CD14-positive monocyte (primary cell): ENCODE measurements at regions not wholly inside any gene's neighbourhood (a gene's known extent, or its start where the extent isn't known, plus 50 kb on each side); places are given as distances from the start of the nearest gene placed in this dataset.
A peak's percentile ranks its signal among the peaks of the same experiment; 100 is the strongest.

Source experiments
- DNase-seq, 3 donors: peaks; one replicate each; pipeline ENCODE4 v3.0.0-alpha.2; 2011 to 2022
- H2AFZ ChIP-seq: 2 replicates; pipeline ENCODE4 v1.6.0; 2012; ENCODE audit warnings: mild to moderate bottlenecking, low read depth, low read length, inconsistent platforms; ENCODE audit not compliant: insufficient read depth, poor library complexity, severe bottlenecking
- H3K27ac ChIP-seq, 2 donors: 1 replicate in 1 of 2; 2 replicates in 1 of 2; pipeline ENCODE4 v1.5.1; 2012 to 2013; ENCODE audit warnings: low read length in 2 of 2, control low read depth in 1 of 2, inconsistent platforms in 1 of 2, low read depth in 1 of 2, mild to moderate bottlenecking in 1 of 2
- H3K27me3 ChIP-seq, 2 donors: one replicate each; pipeline versions ENCODE4 v1.6.0 to v1.6.1; 2011 to 2013; ENCODE audit warnings: low read length in 2 of 2; ENCODE audit not compliant: control insufficient read depth in 2 of 2, insufficient read depth in 2 of 2
- H3K36me3 ChIP-seq, 2 donors: replicated peaks in 1 of 2; 1 replicate in 1 of 2; 2 replicates in 1 of 2; pipeline versions ENCODE4 v1.5.1 to v1.6.1; 2012 to 2013; ENCODE audit warnings: low read length in 2 of 2, control low read depth in 1 of 2, inconsistent platforms in 1 of 2, mild to moderate bottlenecking in 1 of 2; ENCODE audit not compliant: insufficient read depth in 2 of 2, control insufficient read depth in 1 of 2
- H3K4me1 ChIP-seq, 2 donors: 1 replicate in 1 of 2; 2 replicates in 1 of 2; pipeline versions ENCODE4 v1.5.1 to v1.6.1; 2012 to 2013; ENCODE audit warnings: low read length in 2 of 2, control low read depth in 1 of 2, inconsistent platforms in 1 of 2, mild to moderate bottlenecking in 1 of 2, moderate library complexity in 1 of 2; ENCODE audit not compliant: insufficient read depth in 2 of 2, control insufficient read depth in 1 of 2
- H3K4me2 ChIP-seq: replicated peaks from 2 replicates; pipeline ENCODE3; 2012; ENCODE audit warnings: low read length, moderate library complexity, mild to moderate bottlenecking; ENCODE audit not compliant: poor library complexity, severe bottlenecking; ENCODE audit errors: extremely low read depth
- H3K4me3 ChIP-seq, 3 experiments: fragments of 200-600 bp in 1 of 3; sonication (generic) in 1 of 3; replicated peaks in 1 of 3; 1 replicate in 2 of 3; 2 replicates in 1 of 3; pipeline ENCODE4 v1.5.1; 2011 to 2013; ENCODE audit warnings: low read length in 3 of 3, mild to moderate bottlenecking in 3 of 3, control low read depth in 2 of 3, low read depth in 2 of 3, inconsistent platforms in 1 of 3, moderate library complexity in 1 of 3
- H3K79me2 ChIP-seq: 2 replicates; pipeline ENCODE4 v1.6.0; 2012; ENCODE audit warnings: mild to moderate bottlenecking, control low read depth, inconsistent platforms, low read length, moderate library complexity; ENCODE audit not compliant: insufficient read depth
- H3K9ac ChIP-seq: 2 replicates; pipeline ENCODE4 v1.6.0; 2017; ENCODE audit warnings: low read length, mild to moderate bottlenecking; ENCODE audit not compliant: insufficient read depth, poor library complexity, severe bottlenecking
- H3K9me3 ChIP-seq, 2 donors: replicated peaks in 1 of 2; 1 replicate in 1 of 2; 2 replicates in 1 of 2; pipeline versions ENCODE4 v1.5.1 to v1.6.1; 2012 to 2013; ENCODE audit warnings: low read length in 2 of 2, control low read depth in 1 of 2; ENCODE audit not compliant: control insufficient read depth in 1 of 2, insufficient read depth in 1 of 2
- H4K20me1 ChIP-seq: 2 replicates; pipeline ENCODE4 v1.6.0; 2012; ENCODE audit warnings: mild to moderate bottlenecking, low read length, control low read depth, moderate library complexity; ENCODE audit not compliant: insufficient read depth
- H3K27ac Mint-ChIP-seq, 7 donors: one replicate each; pipeline ENCODE4 v1.8.0; 2020; ENCODE audit warnings: mild to moderate bottlenecking in 7 of 7, mixed read lengths in 7 of 7, moderate library complexity in 6 of 7, inconsistent platforms in 2 of 7
- H3K27me3 Mint-ChIP-seq, 3 donors: one replicate each; pipeline ENCODE4 v1.8.0; 2021 to 2022; ENCODE audit warnings: low read depth in 3 of 3, mild to moderate bottlenecking in 3 of 3, mixed read lengths in 3 of 3, moderate library complexity in 3 of 3, inconsistent platforms in 1 of 3
- H3K36me3 Mint-ChIP-seq, 2 donors: one replicate each; pipeline ENCODE4 v1.8.0; 2020; ENCODE audit warnings: mixed read lengths in 2 of 2, inconsistent platforms in 1 of 2, mild to moderate bottlenecking in 1 of 2
- H3K4me1 Mint-ChIP-seq: one replicate; pipeline ENCODE4 v1.8.0; 2020; ENCODE audit warnings: mild to moderate bottlenecking, mixed read lengths
- H3K4me3 Mint-ChIP-seq, 2 donors: one replicate each; pipeline ENCODE4 v1.8.0; 2020; ENCODE audit warnings: mild to moderate bottlenecking in 2 of 2, mixed read lengths in 2 of 2, moderate library complexity in 1 of 2
- H3K9me3 Mint-ChIP-seq, 7 donors: one replicate each; pipeline ENCODE4 v1.8.0; 2020 to 2022; ENCODE audit warnings: mixed read lengths in 7 of 7, mild to moderate bottlenecking in 6 of 7, moderate library complexity in 6 of 7, inconsistent platforms in 2 of 7
- CTCF ChIP-seq: fragments of 200-600 bp; IDR thresholded peaks from one replicate; pipeline ENCODE4 v1.8.0; 2022; ENCODE audit warnings: antibody characterized with exemption, mild to moderate bottlenecking
- WGBS: methylation state at CpG from one replicate; pipeline ENCODE4 v1.1.5; 2013; ENCODE audit warnings: missing lambda C conversion rate; ENCODE audit not compliant: insufficient coverage; 5-methylcytosine and 5-hydroxymethylcytosine counted together
- intact Hi-C, 2 donors: fragments of 100-400 bp; cut with micrococcal nuclease; formaldehyde crosslinking; loops; one replicate each; pipeline versions ENCODE4 v1.15.0 to v1.15.1; 2023

DNA sequence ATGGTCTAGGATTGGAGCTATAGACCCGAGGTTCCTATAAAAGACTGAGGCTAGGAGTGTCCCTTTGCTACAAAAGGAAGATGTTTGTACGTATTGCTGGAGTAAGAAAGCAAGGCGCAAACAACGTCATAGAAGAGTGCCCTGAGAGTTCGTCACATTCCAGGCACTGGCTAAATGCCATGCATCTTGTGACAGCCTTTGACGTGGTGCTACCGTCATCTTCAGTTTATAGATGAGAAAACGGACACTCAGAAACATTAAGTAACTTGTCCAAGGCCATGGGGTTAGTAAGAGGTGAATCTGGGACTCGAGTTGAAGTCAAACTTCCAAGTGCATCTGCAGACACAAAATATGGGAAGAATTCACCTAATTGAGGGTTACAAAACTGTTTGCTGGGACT, 104.2 kb upstream of the SLC45A1 start:
- WGBS, result 72% methylated on average over 5 of the region's 9 CpGs
- Histone ChIP-seq H3K27me3 (peaks cover 0 to 24% of the 10 kb centered on the region in 2 donors), H3K9ac (no peak overlapping the region), H3K4me2 (no peak overlapping the region), H4K20me1 (no peaks in the 10 kb centered on the region), H3K27ac (no peak overlapping the region), H3K79me2 (no peaks in the 10 kb centered on the region), H2AFZ (no peak overlapping the region), H3K4me3 (no peak overlapping the region), H3K9me3 (no peaks in the 10 kb centered on the region), H3K4me1 (peaks cover 49 to 61% of the 10 kb centered on the region in 2 donors), H3K36me3 (no peaks in the 10 kb centered on the region)
- intact Hi-C loops, result no loop called here
- peak overlapping the region in 1 of 2 donors; percentile 36 for H3K4me3 Mint-ChIP-seq
- peak overlapping the region in 2 of 7 donors; percentile 43 to 71 for H3K27ac Mint-ChIP-seq
- DNase-seq, result peak in 1 of 3 donors; percentile 30
- H3K4me1 Mint-ChIP-seq, result peaks cover 63% of the 10 kb centered on the region
- peaks cover 15 to 36% (median 23%) of the 10 kb centered on the region in 3 donors for H3K27me3 Mint-ChIP-seq
- H3K36me3 Mint-ChIP-seq, result peaks cover 3 to 5% of the 10 kb centered on the region in 2 donors
- no peak for TF ChIP-seq CTCF
- H3K9me3 Mint-ChIP-seq, result peaks cover 0 to 2% (median 0%) of the 10 kb centered on the region in 7 donors

- peak overlapping the region in 3 of 7 donors; percentile 36 to 71 (median 46) for H3K27ac Mint-ChIP-seq
- Histone ChIP-seq H2AFZ (peak overlapping the region; percentile 7), H3K79me2 (no peaks in the 10 kb centered on the region), H3K4me2 (no peak overlapping the region), H3K27ac (no peak overlapping the region), H3K4me1 (peaks cover 44 to 55% of the 10 kb centered on the region in 2 donors), H3K4me3 (no peak overlapping the region), H3K36me3 (no peaks in the 10 kb centered on the region), H3K9me3 (no peaks in the 10 kb centered on the region), H4K20me1 (no peaks in the 10 kb centered on the region), H3K9ac (no peak overlapping the region), H3K27me3 (peaks cover 0 to 24% of the 10 kb centered on the region in 2 donors)
- TF ChIP-seq CTCF, result no peak
- H3K4me1 Mint-ChIP-seq, result peaks cover 58% of the 10 kb centered on the region
- peaks cover 3 to 5% of the 10 kb centered on the region in 2 donors for H3K36me3 Mint-ChIP-seq
- peaks cover 15 to 36% (median 25%) of the 10 kb centered on the region in 3 donors for H3K27me3 Mint-ChIP-seq
- WGBS, result 28% methylated on average over 6 of the region's 9 CpGs
- intact Hi-C loops, result no loop called here
- H3K4me3 Mint-ChIP-seq, result peak overlapping the region in 1 of 2 donors; percentile 36
- peak in 2 of 3 donors; percentile 25 to 43 for DNase-seq
- peaks cover 0 to 2% (median 0%) of the 10 kb centered on the region in 7 donors for H3K9me3 Mint-ChIP-seq
Measured at GRCh38 chr1:8213136-8213535, 104.8 kb upstream of the SLC45A1 start.
